ENCODE measurements at regions not wholly inside any gene's neighbourhood (a gene's known extent, or its start where the extent isn't known, plus 50 kb on each side); places are given as distances from the start of the nearest gene placed in this dataset.
"Not testable (repeated sequence)": the region's sequence is repeated elsewhere in the genome, so short reads cannot be mapped to it uniquely, and the experiment has no call there.

GRCh38 chr17:45656527-45657181 is 127.5 kb upstream of the CRHR1 start:
- ATAC-seq = no peak
- H3K4me1 Mint-ChIP-seq = no peaks in the 10 kb centered on the region
- H3K27me3 Mint-ChIP-seq = peaks cover 59% of the 10 kb centered on the region
- no peak overlapping the region for H3K4me3 Mint-ChIP-seq
- peaks cover 2% of the 10 kb centered on the region for H3K36me3 Mint-ChIP-seq
- no peak overlapping the region for H3K27ac Mint-ChIP-seq
- H3K9me3 Mint-ChIP-seq = no peaks in the 10 kb centered on the region

GRCh38 chr17:45660474-45660873 is 123.6 kb upstream of the CRHR1 start:
- no peak overlapping the region for H3K27ac Mint-ChIP-seq
- no peaks in the 10 kb centered on the region for H3K9me3 Mint-ChIP-seq
- H3K36me3 Mint-ChIP-seq = no peaks in the 10 kb centered on the region
- ATAC-seq = no peak
- no peaks in the 10 kb centered on the region for H3K4me1 Mint-ChIP-seq
- H3K27me3 Mint-ChIP-seq = peaks cover 63% of the 10 kb centered on the region
- H3K4me3 Mint-ChIP-seq = no peak overlapping the region

GRCh38 chr17:45662432-45662831 is 121.7 kb upstream of the CRHR1 start:
- Mint-ChIP-seq H3K36me3 (no peaks in the 10 kb centered on the region), H3K27ac (no peak overlapping the region), H3K4me3 (no peak overlapping the region), H3K27me3 (peaks cover 59% of the 10 kb centered on the region), H3K9me3 (no peaks in the 10 kb centered on the region), H3K4me1 (no peaks in the 10 kb centered on the region)
- no peak for ATAC-seq

- ATAC-seq = no peak
- Mint-ChIP-seq H3K4me1 (no peaks in the 10 kb centered on the region), H3K27me3 (peaks cover 64% of the 10 kb centered on the region), H3K4me3 (no peak overlapping the region), H3K27ac (no peak overlapping the region), H3K9me3 (no peaks in the 10 kb centered on the region), H3K36me3 (no peaks in the 10 kb centered on the region)
Measured at GRCh38 chr17:45663772-45664171, 120.3 kb upstream of the CRHR1 start.

GRCh38 chr17:45664921-45665320 is 119.2 kb upstream of the CRHR1 start:
- ATAC-seq = no peak
- no peak overlapping the region for H3K4me3 Mint-ChIP-seq
- no peaks in the 10 kb centered on the region for H3K9me3 Mint-ChIP-seq
- no peaks in the 10 kb centered on the region for H3K36me3 Mint-ChIP-seq
- H3K27me3 Mint-ChIP-seq = peaks cover 56% of the 10 kb centered on the region
- H3K27ac Mint-ChIP-seq = no peak overlapping the region
- H3K4me1 Mint-ChIP-seq = no peaks in the 10 kb centered on the region

GRCh38 chr17:45666046-45666600 is 118.0 kb upstream of the CRHR1 start:
- no peaks in the 10 kb centered on the region for H3K9me3 Mint-ChIP-seq
- no peak overlapping the region for H3K4me3 Mint-ChIP-seq
- H3K27me3 Mint-ChIP-seq = peaks cover 46% of the 10 kb centered on the region
- ATAC-seq = no peak
- no peak overlapping the region for H3K27ac Mint-ChIP-seq
- H3K36me3 Mint-ChIP-seq = no peaks in the 10 kb centered on the region
- H3K4me1 Mint-ChIP-seq = no peaks in the 10 kb centered on the region

- Mint-ChIP-seq H3K4me1 (no peaks in the 10 kb centered on the region), H3K4me3 (no peak overlapping the region), H3K36me3 (no peaks in the 10 kb centered on the region), H3K9me3 (no peaks in the 10 kb centered on the region), H3K27ac (no peak overlapping the region), H3K27me3 (peaks cover 41% of the 10 kb centered on the region)
- no peak for ATAC-seq
Measured at GRCh38 chr17:45666641-45667040, 117.5 kb upstream of the CRHR1 start.

- Mint-ChIP-seq H3K27ac (no peak overlapping the region), H3K27me3 (peaks cover 39% of the 10 kb centered on the region), H3K4me3 (no peak overlapping the region), H3K36me3 (no peaks in the 10 kb centered on the region), H3K4me1 (no peaks in the 10 kb centered on the region), H3K9me3 (no peaks in the 10 kb centered on the region)
- no peak for ATAC-seq
Measured at GRCh38 chr17:45667591-45668171, 116.4 kb upstream of the CRHR1 start.

- Mint-ChIP-seq H3K27ac (no peak overlapping the region), H3K36me3 (no peaks in the 10 kb centered on the region), H3K9me3 (no peaks in the 10 kb centered on the region), H3K27me3 (peaks cover 37% of the 10 kb centered on the region), H3K4me1 (no peaks in the 10 kb centered on the region), H3K4me3 (no peak overlapping the region)
- ATAC-seq = no peak
Measured at GRCh38 chr17:45668316-45668715, 115.8 kb upstream of the CRHR1 start.

GRCh38 chr17:45672301-45672700 is 111.8 kb upstream of the CRHR1 start:
- Mint-ChIP-seq H3K4me1 (no peaks in the 10 kb centered on the region), H3K36me3 (no peaks in the 10 kb centered on the region), H3K27me3 (peaks cover 32% of the 10 kb centered on the region), H3K9me3 (no peaks in the 10 kb centered on the region), H3K27ac (no peak overlapping the region), H3K4me3 (no peak overlapping the region)
- no peak for ATAC-seq

GRCh38 chr17:45672792-45673191 is 111.3 kb upstream of the CRHR1 start:
- H3K4me1 Mint-ChIP-seq = no peaks in the 10 kb centered on the region
- no peaks in the 10 kb centered on the region for H3K36me3 Mint-ChIP-seq
- H3K27ac Mint-ChIP-seq = no peak overlapping the region
- no peak overlapping the region for H3K4me3 Mint-ChIP-seq
- no peak for ATAC-seq
- H3K9me3 Mint-ChIP-seq = no peaks in the 10 kb centered on the region
- H3K27me3 Mint-ChIP-seq = peaks cover 28% of the 10 kb centered on the region

- H3K36me3 Mint-ChIP-seq, H3K9me3 Mint-ChIP-seq, H3K27ac Mint-ChIP-seq, H3K4me3 Mint-ChIP-seq, H3K4me1 Mint-ChIP-seq, ATAC-seq: not testable (repeated sequence)
- peaks cover 33% of the 10 kb centered on the region for H3K27me3 Mint-ChIP-seq
Measured at GRCh38 chr17:45673759-45674158, 110.4 kb upstream of the CRHR1 start.

- Mint-ChIP-seq H3K4me3 (no peak overlapping the region), H3K36me3 (no peaks in the 10 kb centered on the region), H3K27me3 (peaks cover 33% of the 10 kb centered on the region), H3K4me1 (no peaks in the 10 kb centered on the region), H3K9me3 (no peaks in the 10 kb centered on the region), H3K27ac (no peak overlapping the region)
- no peak for ATAC-seq
Measured at GRCh38 chr17:45675012-45675411, 109.1 kb upstream of the CRHR1 start.

- H3K27ac Mint-ChIP-seq = no peak overlapping the region
- no peaks in the 10 kb centered on the region for H3K9me3 Mint-ChIP-seq
- no peak overlapping the region for H3K4me3 Mint-ChIP-seq
- H3K27me3 Mint-ChIP-seq = peaks cover 37% of the 10 kb centered on the region
- H3K4me1 Mint-ChIP-seq = no peaks in the 10 kb centered on the region
- H3K36me3 Mint-ChIP-seq = no peaks in the 10 kb centered on the region
- ATAC-seq = no peak
Measured at GRCh38 chr17:45675892-45676291, 108.2 kb upstream of the CRHR1 start.

GRCh38 chr17:45676695-45677094 is 107.4 kb upstream of the CRHR1 start:
- no peak overlapping the region for H3K27ac Mint-ChIP-seq
- H3K36me3 Mint-ChIP-seq = no peaks in the 10 kb centered on the region
- no peak for ATAC-seq
- no peaks in the 10 kb centered on the region for H3K4me1 Mint-ChIP-seq
- H3K27me3 Mint-ChIP-seq = peaks cover 45% of the 10 kb centered on the region
- no peak overlapping the region for H3K4me3 Mint-ChIP-seq
- H3K9me3 Mint-ChIP-seq = no peaks in the 10 kb centered on the region

GRCh38 chr17:45677770-45678169 is 106.3 kb upstream of the CRHR1 start:
- no peaks in the 10 kb centered on the region for H3K9me3 Mint-ChIP-seq
- H3K4me1 Mint-ChIP-seq = no peaks in the 10 kb centered on the region
- H3K27ac Mint-ChIP-seq = no peak overlapping the region
- no peaks in the 10 kb centered on the region for H3K36me3 Mint-ChIP-seq
- no peak overlapping the region for H3K4me3 Mint-ChIP-seq
- no peak for ATAC-seq
- peaks cover 39% of the 10 kb centered on the region for H3K27me3 Mint-ChIP-seq
